HG03196 (cell line): ENCODE measurements at regions not wholly inside any gene's neighbourhood (a gene's known extent, or its start where the extent isn't known, plus 50 kb on each side); places are given as distances from the start of the nearest gene placed in this dataset.
"Not testable (repeated sequence)": the region's sequence is repeated elsewhere in the genome, so short reads cannot be mapped to it uniquely, and the experiment has no call there.

Experiments used
- ATAC-seq: cut with Tn5 transposase; IDR thresholded peaks from one replicate; pipeline ENCODE4 v1.9.1; 2021; ENCODE audit not compliant: unreplicated experiment

DNA sequence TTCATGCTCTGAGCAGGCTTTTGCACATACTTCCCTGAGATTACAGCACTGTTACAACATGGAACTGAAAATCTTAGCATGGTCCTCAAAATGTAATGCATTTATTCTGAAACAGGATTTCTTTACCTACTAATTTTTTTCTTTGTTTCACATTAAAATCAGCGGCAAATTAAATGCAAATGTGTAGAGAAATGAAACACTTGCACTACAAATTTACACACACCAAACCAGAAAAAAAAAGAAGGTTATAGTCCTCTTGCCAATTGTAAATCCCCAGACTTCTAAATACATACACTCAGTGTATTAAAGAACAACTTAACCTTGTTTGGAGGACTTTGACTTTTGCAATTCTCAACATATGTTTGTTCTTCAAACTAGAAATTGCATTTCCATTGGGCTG, 210.9 kb upstream of the TBX18 start:
- no peak for ATAC-seq

- no peak for ATAC-seq
Observed at GRCh38 chr6:84973606-84974005, 209.2 kb upstream of the TBX18 start.

- no peak for ATAC-seq
Observed at GRCh38 chr6:84967965-84968364, 203.6 kb upstream of the TBX18 start.

- no peak for ATAC-seq
Observed at GRCh38 chr6:84967389-84967788, 203.0 kb upstream of the TBX18 start.

DNA sequence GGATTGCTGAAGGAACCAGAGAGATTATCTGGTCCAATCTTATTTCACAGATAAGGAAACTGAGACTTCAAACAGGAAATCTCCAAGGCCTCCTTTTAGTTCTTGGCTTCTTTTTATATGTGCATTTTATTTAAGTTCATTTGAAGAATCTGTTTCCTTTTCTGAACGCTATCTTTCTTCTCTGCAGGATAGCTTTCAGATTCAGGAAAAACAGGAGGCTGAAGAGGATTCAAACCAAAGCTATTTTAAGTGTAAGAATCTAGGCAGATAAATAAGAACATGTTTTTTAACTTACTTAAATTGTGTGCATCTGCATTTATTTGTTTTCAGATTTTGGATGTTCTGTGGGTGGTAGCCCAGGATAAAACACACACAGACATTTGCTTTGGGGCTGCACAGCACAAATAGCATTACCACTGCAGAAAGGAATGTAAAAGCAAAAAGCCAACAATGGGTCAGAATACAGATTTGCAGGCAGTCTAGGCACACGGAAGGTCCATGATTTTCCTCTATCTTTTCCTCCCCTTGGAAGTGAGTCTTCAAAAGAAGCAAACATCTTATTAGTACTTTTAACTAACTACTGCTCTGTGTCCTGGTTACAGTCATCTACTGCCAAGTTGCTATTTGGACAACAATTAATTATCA, 188.8 kb upstream of the TBX18 start:
- no peak for ATAC-seq

DNA sequence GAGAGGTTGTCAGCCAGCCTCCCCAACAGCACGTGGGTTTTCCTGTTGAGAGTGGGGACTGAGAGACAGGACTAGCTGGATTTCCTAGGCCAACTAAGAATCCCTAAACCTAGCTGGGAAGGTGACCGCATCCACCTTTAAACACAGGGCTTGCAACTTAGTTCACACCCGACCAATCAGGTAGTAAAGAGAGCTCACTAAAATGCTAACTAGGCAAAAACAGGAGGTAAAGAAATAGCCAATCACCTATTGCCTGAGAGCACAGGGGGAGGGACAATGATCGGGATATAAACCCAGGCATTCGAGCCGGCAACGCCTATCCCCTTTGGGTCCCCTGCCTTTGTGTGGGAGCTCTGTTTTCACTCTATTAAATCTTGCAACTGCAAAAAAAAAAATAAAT, 180.5 kb upstream of the TBX18 start:
- not testable (repeated sequence) for ATAC-seq

GRCh38 chr6:84943905-84944304, 179.5 kb upstream of the TBX18 start:
- no peak for ATAC-seq

DNA sequence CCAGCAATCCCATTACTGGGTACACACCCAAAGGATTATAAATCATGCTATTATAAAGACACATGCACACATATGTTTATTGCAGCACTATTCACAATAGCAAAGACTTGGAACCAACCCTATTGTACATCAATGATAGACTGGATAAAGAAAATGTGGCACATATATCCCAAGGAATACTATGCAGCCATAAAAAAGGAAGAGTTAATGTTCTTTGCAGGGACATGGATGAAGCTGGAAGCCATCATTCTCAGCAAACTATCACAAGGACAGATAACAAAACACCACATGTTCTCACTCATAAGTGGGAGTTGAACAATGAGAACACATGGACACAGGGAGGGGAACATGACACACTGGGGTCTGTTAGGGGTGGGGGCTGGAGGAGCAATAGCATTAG, 177.2 kb upstream of the TBX18 start:
- ATAC-seq: not testable (repeated sequence)

GRCh38 chr6:84929212-84929611, 164.8 kb upstream of the TBX18 start:
- ATAC-seq: no peak

DNA sequence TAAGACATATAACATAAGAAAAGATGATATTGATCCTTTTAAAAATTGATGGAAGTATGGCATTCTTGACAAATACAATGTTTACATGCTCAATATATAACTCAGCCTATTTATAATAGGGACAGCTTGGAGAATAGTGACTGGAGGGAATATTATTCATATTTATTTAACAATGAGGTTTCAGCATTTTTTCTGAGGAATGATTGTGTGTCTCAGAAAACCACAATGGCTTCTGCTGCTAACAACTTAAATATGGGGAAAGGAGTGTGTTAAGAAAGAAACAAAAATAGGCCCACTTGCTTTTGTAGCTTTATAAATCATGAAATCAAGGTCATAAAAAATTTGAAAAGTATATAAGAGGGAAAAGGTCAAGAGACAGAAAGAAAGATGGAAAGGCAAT, 163.2 kb upstream of the TBX18 start:
- ATAC-seq: no peak

- no peak for ATAC-seq
Observed at GRCh38 chr6:84926189-84927155, 162.1 kb upstream of the TBX18 start.

DNA sequence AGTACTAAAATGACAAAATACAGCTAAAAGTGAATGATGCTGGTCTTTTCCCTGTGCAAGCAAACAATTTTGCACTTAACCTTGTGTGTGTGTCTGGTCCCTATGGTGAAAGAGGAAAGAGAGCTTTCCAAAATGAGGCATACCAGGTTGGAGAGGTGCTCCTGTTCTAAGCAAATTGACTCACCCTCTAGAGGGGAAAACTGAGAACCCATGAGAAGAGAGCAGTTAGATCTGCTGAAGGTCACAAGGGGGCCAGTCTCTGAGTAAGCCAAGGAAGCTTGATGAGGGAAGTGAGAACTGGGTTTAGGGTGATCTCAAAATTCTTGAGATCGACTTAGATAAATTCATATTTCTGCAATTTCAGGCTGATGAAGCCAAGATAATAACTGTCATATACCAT, 157.5 kb upstream of the TBX18 start:
- no peak for ATAC-seq

DNA sequence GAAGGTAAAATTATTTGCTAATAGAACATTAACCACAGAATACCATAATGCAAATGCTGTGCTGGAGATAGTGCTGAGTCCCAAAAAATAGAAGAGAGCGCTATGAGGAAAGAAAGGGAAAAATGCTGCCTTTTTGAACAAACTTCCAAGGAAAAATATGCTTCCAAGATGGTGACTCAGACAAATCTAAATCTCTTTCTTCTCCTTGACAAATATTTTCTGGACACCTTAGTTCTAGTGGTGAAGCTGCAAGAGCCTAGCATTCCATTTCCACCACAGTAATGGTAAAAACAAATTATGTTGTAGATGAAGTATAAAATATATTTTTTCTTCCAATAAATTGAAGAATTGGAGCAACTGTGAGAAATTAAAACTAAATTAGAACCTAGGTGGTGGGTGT, 155.6 kb upstream of the TBX18 start:
- no peak for ATAC-seq

DNA sequence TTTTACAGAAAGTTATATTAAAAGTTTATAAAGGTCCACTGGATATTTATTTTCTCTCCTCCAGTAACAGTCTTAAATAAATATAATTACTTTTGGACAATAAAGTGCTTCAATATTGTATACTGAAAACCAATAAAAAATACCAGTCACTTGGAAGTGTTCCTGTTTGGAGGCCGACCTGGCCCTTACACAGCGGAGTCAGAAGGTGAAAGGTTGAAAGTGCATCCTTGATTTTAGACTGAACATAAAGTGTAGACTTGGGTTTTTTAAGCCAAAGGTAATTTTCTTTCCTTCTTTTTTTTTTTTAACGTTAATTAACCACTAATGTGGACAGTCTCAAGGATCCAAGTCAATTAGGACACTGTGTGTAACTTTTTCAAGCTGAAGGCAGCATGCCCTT, 152.3 kb upstream of the TBX18 start:
- no peak for ATAC-seq

GRCh38 chr6:84912472-84913322, 148.3 kb upstream of the TBX18 start:
- ATAC-seq: no peak

DNA sequence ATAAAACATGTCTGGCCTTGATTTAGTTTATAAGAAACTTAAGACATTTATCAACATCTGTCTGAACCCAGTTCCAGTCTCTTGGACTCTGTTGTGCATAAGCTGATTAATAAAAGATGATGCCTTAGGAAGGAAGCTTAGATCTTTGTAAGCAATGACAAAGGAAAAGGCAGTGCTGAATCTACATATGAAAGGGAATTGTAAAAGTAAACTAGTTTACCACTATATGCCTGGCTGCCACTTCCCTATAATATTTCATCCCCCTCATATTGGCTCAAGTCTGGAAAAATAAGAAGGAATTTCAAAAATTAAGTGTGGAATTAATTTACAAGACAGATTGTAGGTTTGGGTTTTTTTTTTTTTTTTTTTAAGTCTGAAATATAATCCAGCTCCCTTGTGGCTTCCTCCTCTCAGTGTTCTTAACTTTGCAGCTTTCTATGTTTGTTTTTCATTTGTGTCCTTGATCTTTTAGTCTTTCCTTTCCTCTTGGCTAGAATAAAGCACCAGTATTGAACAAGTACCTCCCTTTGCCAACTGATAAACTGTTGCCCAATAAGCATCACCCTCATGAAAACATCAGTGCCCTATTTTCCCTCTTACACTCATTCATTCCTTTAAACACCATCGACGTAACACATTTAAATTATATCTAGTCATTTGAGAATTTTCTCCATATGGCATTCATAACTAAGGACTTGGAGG, 146.7 kb upstream of the TBX18 start:
- no peak for ATAC-seq

DNA sequence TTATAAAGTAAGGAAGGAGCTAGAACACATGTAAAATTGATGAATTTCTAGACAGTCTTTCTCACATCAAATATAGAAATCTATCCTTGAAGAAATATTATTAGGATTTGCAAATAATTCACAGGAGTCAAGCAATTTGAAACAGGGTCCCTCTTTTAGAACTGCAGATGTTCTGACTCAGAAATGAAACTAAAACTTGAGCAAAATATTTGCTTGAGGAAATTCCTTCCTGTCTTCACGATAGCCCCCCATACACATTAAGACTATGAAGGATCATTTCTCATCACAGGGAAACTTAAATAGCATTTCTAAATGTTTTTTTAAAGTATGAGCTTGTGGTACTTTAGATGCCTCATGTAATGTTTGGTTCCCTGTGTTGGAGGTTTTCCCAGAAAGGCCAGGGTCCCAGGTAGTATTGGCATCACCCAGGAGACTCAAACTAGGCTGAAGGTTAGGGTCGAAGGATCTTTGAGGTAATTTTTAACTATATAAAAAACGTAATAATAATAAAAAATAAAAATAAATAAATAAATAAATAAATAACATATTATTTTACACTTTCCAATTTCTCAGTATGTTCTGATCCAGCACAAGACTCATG, 144.0 kb upstream of the TBX18 start:
- ATAC-seq: no peak

DNA sequence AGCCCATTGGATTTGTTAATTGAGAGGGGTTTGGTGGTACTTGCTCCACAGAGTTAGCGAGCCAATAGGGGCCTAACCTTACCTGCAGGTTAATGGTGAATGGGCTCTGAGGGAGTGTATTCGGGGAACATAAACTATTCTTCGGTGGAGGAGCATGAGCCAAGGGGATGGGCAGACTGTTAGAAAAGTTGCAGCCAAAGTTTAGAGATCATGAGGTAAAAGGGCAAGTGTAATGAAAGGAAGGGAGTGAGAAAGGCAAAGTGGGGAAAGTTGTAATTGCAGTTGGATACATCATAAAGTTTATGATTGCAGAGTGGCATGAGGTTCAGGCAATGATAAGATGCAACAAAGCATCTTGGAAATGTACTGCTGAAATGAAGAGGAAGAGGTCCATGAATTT, 142.1 kb upstream of the TBX18 start:
- ATAC-seq: no peak

DNA sequence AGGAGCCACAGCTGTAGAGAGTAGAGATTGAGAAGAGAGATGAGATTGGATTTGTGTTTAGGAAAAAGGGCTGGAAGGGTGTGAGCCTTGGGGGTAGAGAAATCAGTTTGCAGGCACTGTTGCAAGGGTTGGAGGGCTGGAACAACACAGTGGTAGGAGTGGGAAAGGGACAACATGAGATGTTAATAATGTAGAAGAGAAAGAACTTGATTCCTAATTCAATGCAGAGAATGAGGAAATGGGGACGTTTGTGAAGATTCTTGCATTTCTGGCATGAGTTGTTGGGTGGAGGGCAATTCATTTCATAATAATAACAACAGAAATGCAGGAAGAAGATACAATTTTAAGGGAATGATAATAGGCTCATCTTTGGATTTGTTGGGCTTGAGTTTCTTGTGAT, 141.4 kb upstream of the TBX18 start:
- ATAC-seq: no peak

DNA sequence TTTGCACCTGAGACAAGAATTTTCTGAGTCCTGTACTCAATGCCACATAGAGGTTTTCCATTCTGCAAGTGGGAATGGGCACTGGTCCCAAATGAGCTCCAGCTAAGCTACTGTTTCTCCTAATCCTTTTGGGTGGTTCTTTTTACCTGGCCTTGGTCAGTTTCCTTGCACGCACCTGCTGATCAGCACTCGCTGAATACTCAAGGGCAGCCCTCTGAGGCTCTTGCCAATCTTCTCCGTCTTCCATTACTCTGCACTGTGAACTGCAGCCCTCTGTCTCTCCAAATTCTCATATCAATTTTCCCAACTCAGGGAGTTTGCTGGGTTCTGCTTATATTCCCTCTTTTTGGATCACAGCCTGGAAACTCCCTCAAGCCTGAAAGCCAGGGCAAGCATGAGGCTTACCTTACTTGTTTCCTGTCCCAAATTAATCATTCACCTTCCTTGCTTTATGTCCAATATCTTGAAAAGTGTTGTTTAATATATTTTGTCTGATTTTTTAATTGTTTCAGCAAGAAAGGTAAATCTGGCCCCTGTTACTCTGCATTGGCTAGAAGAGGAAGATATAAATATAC, 138.0 kb upstream of the TBX18 start:
- no peak for ATAC-seq
